ENCODE measurements at regions not wholly inside any gene's neighbourhood (a gene's known extent, or its start where the extent isn't known, plus 50 kb on each side); places are given as distances from the start of the nearest gene placed in this dataset.

DNA sequence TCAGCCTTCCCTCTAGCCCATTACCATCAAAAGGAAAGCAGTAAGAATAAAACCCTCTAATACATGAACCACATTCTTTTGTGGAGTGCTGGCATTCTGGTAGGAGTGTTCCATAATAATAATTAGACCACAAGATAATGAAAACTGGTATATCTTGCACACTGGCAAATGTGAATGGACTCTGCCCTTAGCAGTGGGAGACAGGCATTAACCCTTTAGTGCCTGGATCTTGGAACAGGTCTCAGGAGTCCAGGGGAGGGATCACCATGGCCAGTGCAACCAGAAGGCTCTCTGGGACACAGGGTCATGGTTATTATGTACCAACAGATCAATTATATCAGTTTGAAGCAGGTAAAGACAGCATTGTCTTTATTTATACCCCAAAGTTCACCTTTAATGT, 387.5 kb upstream of the TMPO start (continued):
- TF ChIP-seq, protein P1, sequence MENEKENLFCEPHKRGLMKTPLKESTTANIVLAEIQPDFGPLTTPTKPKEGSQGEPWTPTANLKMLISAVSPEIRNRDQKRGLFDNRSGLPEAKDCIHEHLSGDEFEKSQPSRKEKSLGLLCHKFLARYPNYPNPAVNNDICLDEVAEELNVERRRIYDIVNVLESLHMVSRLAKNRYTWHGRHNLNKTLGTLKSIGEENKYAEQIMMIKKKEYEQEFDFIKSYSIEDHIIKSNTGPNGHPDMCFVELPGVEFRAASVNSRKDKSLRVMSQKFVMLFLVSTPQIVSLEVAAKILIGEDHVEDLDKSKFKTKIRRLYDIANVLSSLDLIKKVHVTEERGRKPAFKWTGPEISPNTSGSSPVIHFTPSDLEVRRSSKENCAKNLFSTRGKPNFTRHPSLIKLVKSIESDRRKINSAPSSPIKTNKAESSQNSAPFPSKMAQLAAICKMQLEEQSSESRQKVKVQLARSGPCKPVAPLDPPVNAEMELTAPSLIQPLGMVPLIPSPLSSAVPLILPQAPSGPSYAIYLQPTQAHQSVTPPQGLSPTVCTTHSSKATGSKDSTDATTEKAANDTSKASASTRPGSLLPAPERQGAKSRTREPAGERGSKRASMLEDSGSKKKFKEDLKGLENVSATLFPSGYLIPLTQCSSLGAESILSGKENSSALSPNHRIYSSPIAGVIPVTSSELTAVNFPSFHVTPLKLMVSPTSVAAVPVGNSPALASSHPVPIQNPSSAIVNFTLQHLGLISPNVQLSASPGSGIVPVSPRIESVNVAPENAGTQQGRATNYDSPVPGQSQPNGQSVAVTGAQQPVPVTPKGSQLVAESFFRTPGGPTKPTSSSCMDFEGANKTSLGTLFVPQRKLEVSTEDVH (IDR thresholded peaks at IDR 0.05; ENCODE audit: low read depth, partially characterized antibody): no peak
- TF ChIP-seq NFIC (IDR thresholded peaks at IDR 0.05; ENCODE audit: low read depth, low read length): no peak
- TF ChIP-seq, protein P2, sequence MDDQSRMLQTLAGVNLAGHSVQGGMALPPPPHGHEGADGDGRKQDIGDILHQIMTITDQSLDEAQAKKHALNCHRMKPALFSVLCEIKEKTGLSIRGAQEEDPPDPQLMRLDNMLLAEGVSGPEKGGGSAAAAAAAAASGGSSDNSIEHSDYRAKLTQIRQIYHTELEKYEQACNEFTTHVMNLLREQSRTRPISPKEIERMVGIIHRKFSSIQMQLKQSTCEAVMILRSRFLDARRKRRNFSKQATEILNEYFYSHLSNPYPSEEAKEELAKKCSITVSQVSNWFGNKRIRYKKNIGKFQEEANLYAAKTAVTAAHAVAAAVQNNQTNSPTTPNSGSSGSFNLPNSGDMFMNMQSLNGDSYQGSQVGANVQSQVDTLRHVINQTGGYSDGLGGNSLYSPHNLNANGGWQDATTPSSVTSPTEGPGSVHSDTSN (IDR thresholded peaks at IDR 0.05; ENCODE audit: insufficient replicate concordance, low read depth, low read length): no peak
- TF ChIP-seq, protein P3, sequence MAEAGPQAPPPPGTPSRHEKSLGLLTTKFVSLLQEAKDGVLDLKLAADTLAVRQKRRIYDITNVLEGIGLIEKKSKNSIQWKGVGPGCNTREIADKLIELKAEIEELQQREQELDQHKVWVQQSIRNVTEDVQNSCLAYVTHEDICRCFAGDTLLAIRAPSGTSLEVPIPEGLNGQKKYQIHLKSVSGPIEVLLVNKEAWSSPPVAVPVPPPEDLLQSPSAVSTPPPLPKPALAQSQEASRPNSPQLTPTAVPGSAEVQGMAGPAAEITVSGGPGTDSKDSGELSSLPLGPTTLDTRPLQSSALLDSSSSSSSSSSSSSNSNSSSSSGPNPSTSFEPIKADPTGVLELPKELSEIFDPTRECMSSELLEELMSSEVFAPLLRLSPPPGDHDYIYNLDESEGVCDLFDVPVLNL (IDR thresholded peaks at IDR 0.05; ENCODE audit: low read depth, low read length): no peak

DNA sequence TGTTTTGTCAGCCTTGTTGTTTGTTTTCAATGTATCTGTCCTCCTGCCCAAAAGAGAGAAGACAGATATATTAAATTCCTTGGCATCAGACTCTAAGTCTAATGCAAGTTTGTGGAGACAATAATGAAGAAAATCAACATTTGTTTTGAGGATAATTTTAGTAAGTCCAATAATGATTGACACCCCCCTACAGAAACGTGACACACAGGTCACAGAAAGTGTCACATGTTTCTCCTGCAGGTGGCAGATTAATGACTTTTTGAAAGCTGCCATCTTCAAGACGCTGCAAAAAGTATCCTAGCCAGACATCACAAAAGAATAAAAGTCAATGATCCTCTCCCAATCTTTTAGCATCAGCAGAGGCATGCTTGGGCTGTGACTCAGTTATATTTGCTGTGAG, 378.8 kb upstream of the TMPO start:
- H3K79me2 ChIP-seq (ENCODE audit: control insufficient read depth, insufficient read depth, low read length): no peaks in the 10 kb centered on the region
- CTCF ChIA-PET: interaction anchor here (1.1 to 1.2 kb wide), 2 partner anchors 36 to 196 kb away, joined by 3 read pairs; no protein-coding TSS in a partner anchor
- SMC1A ChIA-PET (ENCODE audit: uncharacterized antibody, unreplicated experiment): interaction anchor here (0.7 to 2.5 kb wide), 3 partner anchors 9 to 92 kb away, joined by 3 to 13 read pairs (median 3); no protein-coding TSS in a partner anchor
- intact Hi-C loops (cut with micrococcal nuclease; ENCODE audit: unreplicated experiment): no loop called here
- FAIRE-seq (no peak), DNase-seq (ENCODE audit: low read depth, low spot score) (no peak), ATAC-seq (no peak)
- H2AFZ ChIP-seq (ENCODE audit: control insufficient read depth, low read depth, low read length): no peak overlapping the region
- H3K4me3 ChIP-seq: no peak overlapping the region
- WGBS (ENCODE audit: insufficient coverage, insufficient replicate concordance, low lambda C conversion rate, missing lambda C conversion rate): 0% methylated on average over 2 of the region's 2 CpGs
- POLR2A ChIA-PET: no interaction called here
- RAD21 ChIA-PET (ENCODE audit: unreplicated experiment): no interaction called here
- BruUV-seq (replicated peaks): no TSS peak
- H4K20me1 ChIP-seq (ENCODE audit: control insufficient read depth, insufficient read depth): no peaks in the 10 kb centered on the region
- H3K27me3 ChIP-seq (replicated peaks in 1 of 2; ENCODE audit: control insufficient read depth in 2 of 2, insufficient read depth in 2 of 2, low read length in 1 of 2): no peaks in the 10 kb centered on the region
- no peaks in the 10 kb centered on the region for H3K36me3 ChIP-seq (ENCODE audit: control insufficient read depth in 2 of 2, insufficient read depth in 2 of 2, low read length in 1 of 2)
- no peak overlapping the region for H3K9ac ChIP-seq (ENCODE audit: control insufficient read depth, insufficient read depth, low read length)
- H3K4me2 ChIP-seq (ENCODE audit: control insufficient read depth, insufficient read depth): no peak overlapping the region
- H3K4me1 ChIP-seq (ENCODE audit: control insufficient read depth, insufficient read depth, low read length): no peaks in the 10 kb centered on the region
- in situ Hi-C loops (cut with MboI): no loop called here
- H3K9me3 ChIP-seq (replicated peaks; ENCODE audit: control insufficient read depth, insufficient read depth, low read length): no peaks in the 10 kb centered on the region
- H3K27ac ChIP-seq (ENCODE audit: control insufficient read depth, insufficient read depth): no peak overlapping the region
- TF ChIP-seq SREBF1 (IDR thresholded peaks at IDR 0.05; ENCODE audit: low read length) (no peak), MXI1 (IDR thresholded peaks at IDR 0.05; ENCODE audit: low read depth, low read length) (no peak), RAD21 (IDR thresholded peaks at IDR 0.05; ENCODE audit: insufficient read depth, low read depth, low read length) (no peak), IRF4 (IDR thresholded peaks at IDR 0.05; ENCODE audit: low read depth, low read length) (no peak), NR2C1 (IDR thresholded peaks at IDR 0.05) (no peak), RCOR1 (conservative IDR thresholded peaks at IDR 0.05; ENCODE audit: low read depth, low read length) (no peak), ZBED1 (IDR thresholded peaks at IDR 0.05; ENCODE audit: borderline replicate concordance) (no peak)
- TF ChIP-seq, protein P4, sequence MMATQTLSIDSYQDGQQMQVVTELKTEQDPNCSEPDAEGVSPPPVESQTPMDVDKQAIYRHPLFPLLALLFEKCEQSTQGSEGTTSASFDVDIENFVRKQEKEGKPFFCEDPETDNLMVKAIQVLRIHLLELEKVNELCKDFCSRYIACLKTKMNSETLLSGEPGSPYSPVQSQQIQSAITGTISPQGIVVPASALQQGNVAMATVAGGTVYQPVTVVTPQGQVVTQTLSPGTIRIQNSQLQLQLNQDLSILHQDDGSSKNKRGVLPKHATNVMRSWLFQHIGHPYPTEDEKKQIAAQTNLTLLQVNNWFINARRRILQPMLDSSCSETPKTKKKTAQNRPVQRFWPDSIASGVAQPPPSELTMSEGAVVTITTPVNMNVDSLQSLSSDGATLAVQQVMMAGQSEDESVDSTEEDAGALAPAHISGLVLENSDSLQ (IDR thresholded peaks at IDR 0.05): peak; percentile 67
- TF ChIP-seq, protein P5, sequence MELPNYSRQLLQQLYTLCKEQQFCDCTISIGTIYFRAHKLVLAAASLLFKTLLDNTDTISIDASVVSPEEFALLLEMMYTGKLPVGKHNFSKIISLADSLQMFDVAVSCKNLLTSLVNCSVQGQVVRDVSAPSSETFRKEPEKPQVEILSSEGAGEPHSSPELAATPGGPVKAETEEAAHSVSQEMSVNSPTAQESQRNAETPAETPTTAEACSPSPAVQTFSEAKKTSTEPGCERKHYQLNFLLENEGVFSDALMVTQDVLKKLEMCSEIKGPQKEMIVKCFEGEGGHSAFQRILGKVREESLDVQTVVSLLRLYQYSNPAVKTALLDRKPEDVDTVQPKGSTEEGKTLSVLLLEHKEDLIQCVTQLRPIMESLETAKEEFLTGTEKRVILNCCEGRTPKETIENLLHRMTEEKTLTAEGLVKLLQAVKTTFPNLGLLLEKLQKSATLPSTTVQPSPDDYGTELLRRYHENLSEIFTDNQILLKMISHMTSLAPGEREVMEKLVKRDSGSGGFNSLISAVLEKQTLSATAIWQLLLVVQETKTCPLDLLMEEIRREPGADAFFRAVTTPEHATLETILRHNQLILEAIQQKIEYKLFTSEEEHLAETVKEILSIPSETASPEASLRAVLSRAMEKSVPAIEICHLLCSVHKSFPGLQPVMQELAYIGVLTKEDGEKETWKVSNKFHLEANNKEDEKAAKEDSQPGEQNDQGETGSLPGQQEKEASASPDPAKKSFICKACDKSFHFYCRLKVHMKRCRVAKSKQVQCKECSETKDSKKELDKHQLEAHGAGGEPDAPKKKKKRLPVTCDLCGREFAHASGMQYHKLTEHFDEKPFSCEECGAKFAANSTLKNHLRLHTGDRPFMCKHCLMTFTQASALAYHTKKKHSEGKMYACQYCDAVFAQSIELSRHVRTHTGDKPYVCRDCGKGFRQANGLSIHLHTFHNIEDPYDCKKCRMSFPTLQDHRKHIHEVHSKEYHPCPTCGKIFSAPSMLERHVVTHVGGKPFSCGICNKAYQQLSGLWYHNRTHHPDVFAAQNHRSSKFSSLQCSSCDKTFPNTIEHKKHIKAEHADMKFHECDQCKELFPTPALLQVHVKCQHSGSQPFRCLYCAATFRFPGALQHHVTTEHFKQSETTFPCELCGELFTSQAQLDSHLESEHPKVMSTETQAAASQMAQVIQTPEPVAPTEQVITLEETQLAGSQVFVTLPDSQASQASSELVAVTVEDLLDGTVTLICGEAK (IDR thresholded peaks at IDR 0.05; ENCODE audit: borderline replicate concordance): no peak
